HG03457 (cell line): ENCODE measurements at regions not wholly inside any gene's neighbourhood (a gene's known extent, or its start where the extent isn't known, plus 50 kb on each side); places are given as distances from the start of the nearest gene placed in this dataset.
"Not testable (repeated sequence)": the region's sequence is repeated elsewhere in the genome, so short reads cannot be mapped to it uniquely, and the experiment has no call there.

Experiments used
- ATAC-seq: cut with Tn5 transposase; IDR thresholded peaks from one replicate; pipeline ENCODE4 v1.9.1; 2021; ENCODE audit warnings: moderate number of reproducible peaks; ENCODE audit not compliant: unreplicated experiment

DNA sequence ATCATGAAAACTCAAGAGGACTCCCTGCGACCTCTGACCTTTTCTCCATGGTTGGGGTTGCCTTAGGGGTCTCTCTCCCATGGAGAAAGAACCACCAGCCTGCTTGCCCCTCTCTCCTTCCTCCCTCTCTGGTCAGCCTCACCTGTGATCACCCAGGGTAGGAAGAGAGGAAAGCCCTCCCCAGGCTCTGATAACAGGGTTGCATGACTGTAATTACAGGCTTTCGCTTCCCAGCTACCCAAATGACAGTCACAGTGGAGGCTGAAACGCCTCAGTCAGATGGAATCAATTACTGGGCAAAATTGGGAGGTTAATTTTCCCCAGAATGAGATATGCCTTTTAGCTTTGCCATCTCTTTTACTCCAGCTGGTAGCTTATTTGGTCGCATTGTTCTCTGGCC lies 265.8 kb upstream of the SOX9 start:
- ATAC-seq, result no peak

DNA sequence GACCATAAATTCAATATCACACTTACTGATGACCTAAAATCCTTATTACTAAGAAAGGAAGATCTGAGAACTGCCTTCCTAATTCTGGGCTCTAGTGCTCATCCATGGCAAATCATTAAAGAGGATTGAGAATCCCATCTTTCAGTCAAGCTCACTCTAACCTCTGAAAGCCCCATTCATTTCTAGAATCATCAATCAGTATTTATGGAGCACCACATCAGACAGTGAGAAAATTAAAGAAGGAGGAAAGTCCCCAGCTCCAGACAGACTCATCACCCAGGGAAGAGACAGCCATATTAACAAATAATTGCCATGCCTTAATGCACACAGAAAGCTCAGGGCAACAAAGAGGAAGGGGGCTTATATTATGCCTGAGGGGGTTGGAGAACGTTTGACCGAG lies 256.1 kb upstream of the SOX9 start:
- no peak for ATAC-seq

DNA sequence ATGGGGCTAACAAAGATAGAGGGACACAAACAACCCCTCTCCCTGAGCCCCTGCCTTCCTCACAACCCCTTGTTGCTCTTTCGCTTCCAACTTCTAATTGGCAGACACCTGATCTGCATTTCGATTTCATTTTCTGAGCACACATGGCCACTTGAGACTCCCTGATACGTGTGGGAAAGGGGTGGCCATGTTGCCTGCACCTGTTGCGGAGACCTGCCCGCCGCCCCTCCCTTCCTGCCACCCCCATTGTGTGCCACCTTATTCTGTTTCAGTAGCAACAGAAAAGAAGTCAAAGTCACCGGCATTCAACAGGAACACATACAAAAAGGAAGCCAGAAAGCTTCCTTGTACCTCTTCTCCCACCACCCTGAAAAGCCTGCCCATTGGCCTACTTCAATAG lies 254.7 kb upstream of the SOX9 start:
- ATAC-seq, result no peak

DNA sequence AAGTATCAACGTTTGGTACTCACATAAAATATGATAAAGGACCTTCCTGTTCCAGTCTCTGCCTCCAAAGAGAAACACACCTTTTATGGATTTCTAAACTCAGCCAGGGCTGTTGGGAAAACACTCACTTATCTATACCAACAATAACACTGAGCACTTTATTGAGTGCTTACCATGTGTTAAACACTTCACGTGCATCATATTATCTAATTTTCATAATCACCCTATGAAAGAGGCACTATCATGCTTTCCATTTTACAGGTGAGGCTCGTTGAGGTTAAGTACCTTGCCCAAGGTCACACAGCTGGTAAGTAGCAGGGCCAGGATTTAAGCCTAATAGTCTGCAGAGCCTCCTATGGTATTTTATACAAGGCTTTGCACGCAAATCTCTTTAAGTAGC lies 251.5 kb upstream of the SOX9 start:
- ATAC-seq, result no peak

DNA sequence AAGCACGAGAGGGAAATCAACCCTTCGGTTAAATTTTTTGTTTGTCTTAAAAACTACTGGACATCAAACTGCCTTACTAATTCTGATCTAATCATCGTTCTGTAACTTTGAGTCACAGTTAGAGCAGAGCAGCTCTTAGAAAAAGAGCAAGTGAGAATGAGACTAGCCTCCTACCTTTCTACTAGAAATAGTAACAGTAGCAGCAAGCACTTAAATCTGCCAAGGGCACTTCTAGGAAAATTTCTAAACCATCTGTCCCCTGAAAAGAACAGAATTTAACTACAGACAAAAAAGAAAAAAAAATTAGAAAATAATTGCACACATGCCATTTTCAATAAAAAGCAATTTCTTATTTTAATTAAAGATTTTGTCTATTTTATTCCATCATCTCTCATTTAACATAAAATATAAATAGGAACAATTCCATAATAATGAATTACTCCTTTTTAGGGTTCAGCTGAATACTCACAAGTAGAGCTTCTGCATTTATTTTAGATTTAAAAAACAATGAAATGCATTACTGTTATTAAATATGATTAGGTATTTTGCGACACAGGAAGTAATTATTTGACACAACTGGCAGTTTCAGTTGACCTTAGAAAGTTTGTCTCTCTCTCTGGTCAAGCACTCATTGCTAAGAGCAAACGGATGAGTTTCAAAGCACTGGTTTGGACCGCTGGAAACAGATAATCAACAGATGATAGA lies 250.8 kb upstream of the SOX9 start:
- ATAC-seq, result no peak

DNA sequence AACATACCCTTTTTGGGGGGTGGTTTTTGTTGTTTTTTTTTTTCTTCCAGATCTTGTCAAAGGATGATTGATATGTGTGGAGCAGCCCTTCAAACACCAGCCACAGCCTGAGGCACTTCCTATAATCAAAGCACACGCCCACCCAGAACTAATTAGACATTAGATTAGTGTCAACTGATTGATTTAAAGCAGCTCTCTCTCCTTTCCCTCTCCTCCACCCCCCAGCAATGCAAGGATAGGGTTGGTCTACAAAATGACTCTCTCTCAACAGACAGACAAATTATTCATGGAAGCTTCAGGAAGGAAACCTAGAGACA lies 250.3 kb upstream of the SOX9 start:
- ATAC-seq, result no peak

DNA sequence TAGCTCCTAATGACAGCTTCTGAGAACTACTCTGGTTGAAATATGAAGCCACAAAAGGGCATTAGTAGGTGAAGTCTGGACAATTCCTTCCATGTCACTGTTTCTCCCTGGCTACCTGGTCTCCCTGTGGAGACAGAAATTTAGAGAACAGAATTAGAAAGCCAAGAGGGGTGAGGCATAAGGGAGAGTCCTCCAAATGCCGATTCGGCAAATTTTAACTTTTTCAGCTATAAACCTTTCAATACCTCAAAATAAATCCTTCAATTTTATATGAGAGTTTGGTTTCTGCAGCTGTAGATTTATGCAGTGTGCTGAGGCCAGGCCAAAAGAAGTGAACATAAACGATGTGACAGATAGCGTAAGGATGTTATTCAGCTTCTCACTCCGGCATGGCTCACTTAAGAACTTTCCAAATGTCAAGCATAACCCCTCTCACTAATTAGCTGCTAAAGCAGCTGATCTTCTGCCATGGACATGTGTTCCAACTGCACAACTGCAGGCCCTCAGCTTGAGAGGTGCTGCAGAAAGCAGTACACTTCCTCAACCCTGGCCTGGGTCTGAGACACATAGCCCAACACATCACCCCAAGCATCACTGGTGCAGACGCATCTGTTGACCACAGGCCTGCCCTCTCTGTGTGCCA lies 247.9 kb upstream of the SOX9 start:
- no peak for ATAC-seq

DNA sequence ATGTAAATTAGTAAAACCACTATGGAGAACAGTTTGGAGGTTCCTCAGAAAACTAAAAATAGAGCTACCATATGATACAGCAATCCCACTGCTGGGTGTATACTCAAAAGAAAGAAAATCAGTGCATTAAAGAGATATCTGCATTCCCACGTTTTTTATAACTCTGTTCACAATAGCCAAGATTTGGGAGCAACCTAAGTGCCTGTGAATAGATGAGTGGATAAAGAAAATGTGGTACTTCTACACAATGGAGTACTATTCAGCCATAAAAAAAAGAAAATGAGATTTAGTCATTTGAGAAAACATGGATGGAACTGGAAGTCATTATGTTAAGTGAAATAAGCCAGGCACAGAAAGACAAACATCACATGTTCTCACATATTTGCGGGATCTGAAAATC lies 246.0 kb upstream of the SOX9 start:
- not testable (repeated sequence) for ATAC-seq

DNA sequence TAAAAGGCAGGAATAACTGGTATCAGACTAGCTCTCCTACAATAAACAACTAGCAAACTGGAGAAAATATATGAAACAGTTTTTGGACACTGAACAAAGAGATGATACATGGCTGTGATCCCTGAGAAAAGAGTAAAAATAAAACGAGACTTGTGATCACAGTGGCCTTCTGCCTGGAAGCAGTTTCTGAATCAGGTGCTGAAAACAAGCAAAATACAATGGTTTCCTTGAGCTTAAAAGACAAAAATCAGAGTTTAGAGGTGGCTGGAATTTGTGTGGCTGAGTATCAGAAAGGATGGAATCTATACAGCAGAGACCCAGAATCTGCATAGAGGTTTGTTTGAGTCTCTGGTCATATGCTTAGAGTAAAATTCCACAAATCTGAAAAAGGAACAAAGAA lies 242.5 kb upstream of the SOX9 start:
- no peak for ATAC-seq

DNA sequence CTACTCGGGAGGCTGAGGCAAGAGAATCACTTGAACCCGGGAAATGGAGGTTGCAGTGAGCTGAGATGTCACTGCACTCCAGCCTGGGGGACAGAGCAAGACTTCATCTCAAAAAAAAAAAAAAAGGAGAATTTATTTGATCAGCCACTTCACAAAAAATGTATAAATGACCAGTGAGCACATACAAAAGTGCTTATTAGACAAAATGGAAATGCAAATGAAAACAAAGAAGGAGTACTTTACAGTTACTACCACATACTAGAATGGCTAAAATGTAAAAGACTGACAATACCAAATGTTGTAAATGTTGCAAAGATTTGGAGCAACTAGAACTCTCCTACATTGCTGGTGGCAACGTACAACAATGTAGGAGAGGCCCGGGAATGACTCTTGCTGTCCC lies 241.8 kb upstream of the SOX9 start:
- no peak for ATAC-seq

DNA sequence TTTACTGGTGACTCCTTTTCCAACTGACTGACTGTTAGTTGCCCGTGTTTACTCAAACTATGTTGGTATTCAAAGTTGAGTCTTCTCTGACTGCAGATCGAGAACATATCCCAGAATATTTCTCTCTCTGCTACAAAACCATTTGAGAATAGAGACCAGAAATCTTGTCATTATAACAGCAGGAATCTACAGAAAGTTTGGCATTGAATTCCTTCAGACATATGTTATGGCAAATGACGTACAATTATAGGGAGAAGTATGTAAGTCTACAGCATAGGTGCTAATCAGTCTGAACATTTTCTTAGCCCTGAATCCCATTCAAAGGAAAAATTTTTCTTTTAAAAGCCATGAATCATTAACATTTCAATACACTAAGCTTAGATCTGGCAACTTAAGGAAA lies 239.8 kb upstream of the SOX9 start:
- no peak for ATAC-seq

DNA sequence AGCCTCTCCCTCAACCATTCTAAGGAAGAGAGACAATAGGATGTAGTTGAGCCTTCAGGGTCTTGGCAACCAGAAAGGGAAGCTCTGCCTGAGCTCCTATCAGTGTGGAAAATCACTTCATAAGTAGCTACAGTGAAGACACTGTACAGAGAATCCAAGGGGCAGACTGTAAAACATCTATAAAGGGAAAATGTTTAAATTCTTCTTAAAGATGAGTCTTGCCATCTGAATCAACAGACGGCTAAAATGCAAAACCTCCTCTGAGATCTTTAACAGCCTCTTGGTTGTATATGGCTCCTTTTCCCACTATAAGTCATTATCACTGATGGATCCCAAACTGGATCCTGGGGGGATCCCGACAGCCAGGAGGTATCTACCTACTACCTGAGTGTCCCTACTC lies 239.2 kb upstream of the SOX9 start:
- no peak for ATAC-seq

DNA sequence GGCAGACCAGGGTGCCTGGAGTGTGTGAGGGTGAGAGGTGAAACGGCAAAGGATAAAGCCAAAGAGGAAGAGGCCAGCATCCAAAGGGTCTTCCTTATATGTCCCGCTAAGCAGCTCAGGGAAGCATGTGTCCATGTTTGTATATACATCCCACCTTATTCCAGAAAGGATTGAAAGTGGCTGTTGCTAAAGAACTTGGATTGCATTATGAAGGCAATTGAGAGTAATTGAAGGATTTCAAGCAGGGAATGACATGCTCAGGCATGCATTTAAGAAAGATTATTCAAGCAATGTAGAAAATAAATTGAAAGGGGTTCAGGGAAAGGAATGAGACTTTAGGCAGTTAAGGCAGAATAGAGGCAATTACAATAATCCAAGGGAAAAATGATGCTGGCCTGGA lies 237.6 kb upstream of the SOX9 start:
- ATAC-seq, result no peak

DNA sequence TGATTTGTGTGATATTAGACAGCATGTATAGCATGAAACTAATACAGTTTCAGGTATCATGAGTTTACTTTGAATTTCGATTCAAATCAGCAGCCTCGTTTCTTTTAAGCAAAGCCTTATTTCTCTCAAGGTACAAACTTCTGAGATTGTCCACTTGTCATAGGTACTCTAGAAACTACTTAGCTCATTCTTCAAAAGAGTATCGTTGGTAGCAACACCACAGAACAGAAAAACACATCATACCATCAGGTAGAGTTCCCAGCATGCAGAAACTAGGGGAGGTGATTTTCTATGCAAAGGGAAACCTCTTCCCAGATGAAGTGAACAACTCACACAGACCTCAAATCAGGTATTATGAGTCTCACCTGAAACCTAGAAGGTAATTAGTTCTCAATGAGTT lies 237.0 kb upstream of the SOX9 start:
- no peak for ATAC-seq

DNA sequence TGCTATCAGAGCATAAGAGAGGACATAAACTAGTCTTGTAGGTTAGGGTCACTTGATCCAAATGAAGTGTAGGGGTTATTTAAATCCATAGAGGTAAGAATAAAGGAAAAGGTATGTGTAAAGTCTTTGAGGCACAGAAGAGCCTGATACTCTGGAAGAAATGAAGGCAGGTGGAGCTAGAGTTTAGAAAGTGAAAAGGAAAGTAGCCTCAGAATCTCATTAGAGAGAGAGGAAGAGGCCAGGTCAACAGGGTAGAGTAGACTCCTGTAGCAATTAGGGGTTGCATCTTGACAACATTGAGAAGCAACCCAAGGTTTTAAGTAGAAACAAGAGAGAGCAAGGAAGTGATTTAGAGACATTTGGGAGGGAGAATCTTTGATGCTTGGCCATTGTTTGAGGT lies 235.2 kb upstream of the SOX9 start:
- no peak for ATAC-seq

DNA sequence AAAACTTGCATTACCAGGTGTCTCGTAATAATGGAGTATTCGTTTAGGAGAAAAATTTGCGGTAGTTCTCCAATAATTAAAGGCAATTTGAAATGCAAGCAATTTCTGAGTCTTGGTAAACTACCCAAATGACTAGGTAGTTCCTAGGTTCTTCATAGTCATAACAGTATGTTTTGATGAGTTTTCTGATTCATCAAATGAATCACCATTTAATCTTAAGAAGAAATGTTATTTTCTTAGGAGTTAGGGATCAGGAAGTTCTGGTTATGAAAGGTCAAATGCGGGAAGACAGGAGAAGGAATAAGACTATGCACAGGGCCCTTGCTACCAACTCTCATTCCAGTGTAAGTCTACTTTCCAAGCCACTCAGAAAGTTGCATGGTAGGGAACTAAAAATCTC lies 221.5 kb upstream of the SOX9 start:
- ATAC-seq, result no peak

DNA sequence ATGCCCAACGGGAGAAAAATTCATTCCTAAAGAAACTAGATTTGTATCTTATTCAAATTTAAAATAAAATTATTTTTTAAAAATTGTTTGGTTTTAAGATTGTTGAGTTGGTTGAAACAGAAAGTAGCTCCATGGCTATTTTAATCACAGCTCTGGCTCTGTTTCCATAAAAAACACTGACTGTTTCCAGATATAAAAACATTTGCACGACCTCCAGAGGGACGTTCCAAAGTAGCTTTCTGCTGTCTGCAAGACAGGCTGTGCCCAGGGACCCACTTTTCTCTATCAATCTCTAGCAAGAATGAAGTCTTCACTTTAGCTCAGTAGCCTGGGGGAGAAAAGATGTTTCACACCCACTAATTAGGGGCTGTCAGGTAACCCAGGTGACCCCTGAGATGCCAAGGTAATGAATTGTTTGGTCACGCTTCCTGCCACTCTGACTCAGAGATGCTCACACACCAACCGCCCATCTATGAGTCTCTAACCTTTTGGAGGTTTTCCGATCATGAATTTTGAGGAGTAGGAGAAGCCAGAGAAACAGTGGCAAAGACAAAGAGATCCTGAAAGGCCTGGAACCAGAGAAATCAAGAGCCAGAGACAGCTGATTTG lies 220.1 kb upstream of the SOX9 start:
- no peak for ATAC-seq

DNA sequence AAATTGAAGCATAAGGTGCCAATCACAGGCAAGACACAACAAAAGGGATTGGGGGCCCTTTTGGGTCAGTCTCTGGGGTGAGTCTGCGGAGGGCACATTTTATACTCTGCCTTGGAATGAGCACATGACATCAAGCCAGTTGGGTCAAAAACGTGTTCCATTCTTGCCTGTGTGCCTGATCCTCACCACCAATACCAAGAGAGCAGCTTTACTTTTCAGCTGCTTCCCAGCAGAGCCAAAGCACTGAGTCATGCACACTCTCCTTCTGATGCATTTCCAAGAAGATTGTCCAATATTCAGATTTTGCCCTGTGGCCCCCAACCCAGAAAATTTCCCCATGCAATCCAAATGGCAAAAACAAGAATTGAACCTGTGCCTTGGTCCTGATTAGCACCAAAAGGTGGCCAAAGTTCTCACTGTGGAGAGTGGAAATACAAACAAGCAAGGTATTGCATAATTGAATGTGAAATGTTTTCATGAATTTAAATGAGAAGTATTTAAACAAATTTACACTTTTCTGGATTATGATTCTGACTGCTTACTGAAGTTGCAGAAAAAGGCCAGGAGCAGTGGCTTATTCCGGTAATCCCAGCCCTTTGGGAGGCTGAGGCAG lies 217.8 kb upstream of the SOX9 start:
- no peak for ATAC-seq

DNA sequence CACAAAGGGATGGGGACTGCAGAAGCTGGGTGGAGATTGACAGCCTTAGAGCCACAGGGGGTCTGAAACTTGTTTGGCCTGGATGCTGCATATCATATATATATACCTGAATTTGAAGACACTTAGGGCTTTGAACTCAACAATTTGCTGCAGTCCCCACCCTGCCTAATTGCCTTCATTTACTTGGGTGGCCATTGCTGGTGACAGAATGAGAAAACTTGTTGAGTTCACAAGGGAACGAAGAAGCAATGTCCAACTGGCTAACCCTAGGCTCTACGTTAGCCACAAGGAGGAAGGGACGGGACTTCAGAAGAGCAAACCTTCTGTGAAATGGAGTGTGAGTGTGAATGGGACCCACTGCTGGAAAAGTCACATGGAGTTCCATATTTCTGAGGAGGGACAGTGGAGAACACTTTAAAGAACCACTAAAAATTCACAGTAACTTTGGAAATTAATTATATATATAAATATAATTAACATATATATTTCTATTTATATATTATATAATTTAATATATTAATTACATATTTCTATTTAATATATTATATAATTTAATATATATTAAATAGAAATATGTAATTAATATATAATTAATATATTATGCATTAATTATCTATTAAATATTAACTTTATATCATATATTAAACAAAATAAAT lies 215.3 kb upstream of the SOX9 start:
- no peak for ATAC-seq

DNA sequence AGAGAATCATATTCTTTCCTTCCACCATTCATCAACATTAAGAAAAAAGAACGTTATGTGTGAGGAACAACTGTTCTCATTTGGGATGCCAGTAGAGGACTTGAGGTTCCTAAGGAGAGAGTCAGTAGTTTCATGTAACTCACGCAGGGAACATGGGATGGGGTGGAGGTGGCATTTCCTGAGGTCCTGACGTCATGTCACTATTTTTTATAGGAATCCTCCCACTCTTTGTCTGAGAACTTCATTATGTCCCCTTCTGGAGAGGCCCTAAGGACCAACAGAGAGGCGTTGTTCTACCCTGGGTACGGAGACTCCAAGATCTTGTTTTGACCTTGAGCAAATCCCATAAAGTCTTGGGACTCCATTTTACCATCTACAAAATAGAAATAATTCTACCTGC lies 211.7 kb upstream of the SOX9 start:
- ATAC-seq, result no peak

DNA sequence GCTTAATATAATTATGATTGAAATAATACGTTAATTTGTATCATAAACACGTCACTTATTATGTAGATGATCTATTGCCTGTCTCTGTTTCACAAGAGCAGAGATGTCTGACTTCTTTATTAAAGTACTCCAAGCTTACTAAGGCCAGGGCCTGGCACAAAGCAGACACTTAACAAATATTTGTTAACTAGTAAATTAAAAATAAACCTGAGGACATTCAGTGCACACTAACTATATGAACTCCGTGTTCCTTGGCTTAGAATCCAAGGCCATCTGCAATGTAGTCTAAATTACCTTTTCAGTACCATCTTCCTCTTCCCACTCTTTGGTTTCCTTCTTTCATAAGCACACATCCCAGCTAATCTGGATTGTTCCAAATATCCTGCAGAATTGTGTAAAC lies 210.8 kb upstream of the SOX9 start:
- no peak for ATAC-seq

DNA sequence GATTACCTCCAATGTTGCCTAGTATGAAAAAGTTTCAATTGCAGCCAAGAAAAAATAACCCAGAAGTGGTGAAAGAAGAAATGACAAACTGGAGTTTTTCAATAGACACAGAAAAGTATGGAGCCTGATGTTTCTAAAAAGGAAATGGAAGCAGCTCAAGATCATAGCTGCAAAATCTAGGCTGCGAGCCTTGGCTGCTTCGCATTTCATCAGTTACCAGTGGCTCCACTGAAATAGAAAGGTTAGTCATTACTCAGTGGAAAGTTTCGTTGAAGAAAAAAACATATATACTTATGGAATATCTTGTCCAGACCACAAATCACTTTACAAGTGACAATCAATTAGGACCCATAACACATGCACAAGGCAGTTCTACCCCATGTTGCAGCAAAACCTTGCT lies 206.8 kb upstream of the SOX9 start:
- no peak for ATAC-seq
